NCI-H2081 (cell line): ENCODE measurements at regions not wholly inside any gene's neighbourhood (a gene's known extent, or its start where the extent isn't known, plus 50 kb on each side); places are given as distances from the start of the nearest gene placed in this dataset.
"Not testable (repeated sequence)": the region's sequence is repeated elsewhere in the genome, so short reads cannot be mapped to it uniquely, and the experiment has no call there.

ENCODE experiments used
- DNase-seq, 2 experiments: peaks; one replicate each; lab custom pipeline; 2025; lab: John Stamatoyannopoulos, UW

- no peak for DNase-seq
These were observed 276.3 kb upstream of the DNAJC19 start for GRCh38 chr3:181265750-181266333.

GRCh38 chr3:181264486-181264885 lies 274.9 kb upstream of the DNAJC19 start:
- DNase-seq = no peak

- DNase-seq = peak in 1 of 2 experiments; percentile 38
These were observed 264.3 kb upstream of the DNAJC19 start for GRCh38 chr3:181253796-181254195.

- peak; percentile 90 to 98 for DNase-seq
These were observed 263.1 kb upstream of the DNAJC19 start for GRCh38 chr3:181252631-181253030.

GRCh38 chr3:181250714-181251113 lies 261.2 kb upstream of the DNAJC19 start:
- DNase-seq = peak in 1 of 2 experiments; percentile 31

GRCh38 chr3:181239441-181239840 lies 249.9 kb upstream of the DNAJC19 start:
- DNase-seq = no peak

GRCh38 chr3:181230258-181230657 lies 240.7 kb upstream of the DNAJC19 start:
- no peak for DNase-seq

- DNase-seq = no peak
These were observed 223.8 kb upstream of the DNAJC19 start for GRCh38 chr3:181213347-181213746.

- DNase-seq = no peak
These were observed 222.7 kb upstream of the DNAJC19 start for GRCh38 chr3:181212271-181212670.

GRCh38 chr3:181210275-181210674 lies 220.7 kb upstream of the DNAJC19 start:
- DNase-seq = peak; percentile 66 to 68

GRCh38 chr3:181189556-181189955 lies 200.0 kb upstream of the DNAJC19 start:
- no peak for DNase-seq

GRCh38 chr3:181183764-181184163 lies 194.2 kb upstream of the DNAJC19 start:
- DNase-seq = no peak

GRCh38 chr3:181183057-181183456 lies 193.5 kb upstream of the DNAJC19 start:
- DNase-seq = not testable (repeated sequence)

GRCh38 chr3:181178991-181179390 lies 189.5 kb upstream of the DNAJC19 start:
- DNase-seq = no peak

GRCh38 chr3:181176601-181177000 lies 187.1 kb upstream of the DNAJC19 start:
- DNase-seq = peak; percentile 93 to 94

- peak; percentile 85 to 93 for DNase-seq
These were observed 185.2 kb upstream of the DNAJC19 start for GRCh38 chr3:181174676-181175233.

GRCh38 chr3:181174022-181174421 lies 184.5 kb upstream of the DNAJC19 start:
- peak; percentile 74 to 79 for DNase-seq

GRCh38 chr3:181173227-181173626 lies 183.7 kb upstream of the DNAJC19 start:
- no peak for DNase-seq

- DNase-seq = no peak
These were observed 145.3 kb upstream of the DNAJC19 start for GRCh38 chr3:181134873-181135272.

- DNase-seq = no peak
These were observed 144.3 kb upstream of the DNAJC19 start for GRCh38 chr3:181133832-181134231.

- peak; percentile 54 to 55 for DNase-seq
These were observed 116.1 kb upstream of the DNAJC19 start for GRCh38 chr3:181105646-181106045.

- DNase-seq = peak; percentile 91 to 95
These were observed 114.1 kb upstream of the DNAJC19 start for GRCh38 chr3:181103605-181104004.

- no peak for DNase-seq
These were observed 96.5 kb upstream of the DNAJC19 start for GRCh38 chr3:181086011-181086410.

GRCh38 chr3:181081930-181082329 lies 92.4 kb upstream of the DNAJC19 start:
- DNase-seq = no peak
